Testis (tissue), 2 donors: ENCODE measurements at regions not wholly inside any gene's neighbourhood (a gene's known extent, or its start where the extent isn't known, plus 50 kb on each side); places are given as distances from the start of the nearest gene placed in this dataset.

ENCODE experiments used
- POLR2A ChIP-seq: fragments of 450-650 bp; IDR thresholded peaks from one replicate; pipeline ENCODE4 v1.6.1; 2017; ENCODE audit warnings: antibody characterized with exemption, mild to moderate bottlenecking, moderate library complexity
- TF ChIP-seq, protein P1 (sequence below), 3 experiments: fragments of 450-650 bp in 2 of 3; fragments of 200-600 bp in 1 of 3; sonication (generic) in 1 of 3; IDR thresholded peaks; one replicate each; pipeline ENCODE4 v1.5.1; 2016 to 2019; ENCODE audit warnings: antibody characterized with exemption in 3 of 3, mild to moderate bottlenecking in 2 of 3, moderate library complexity in 1 of 3

DNA sequence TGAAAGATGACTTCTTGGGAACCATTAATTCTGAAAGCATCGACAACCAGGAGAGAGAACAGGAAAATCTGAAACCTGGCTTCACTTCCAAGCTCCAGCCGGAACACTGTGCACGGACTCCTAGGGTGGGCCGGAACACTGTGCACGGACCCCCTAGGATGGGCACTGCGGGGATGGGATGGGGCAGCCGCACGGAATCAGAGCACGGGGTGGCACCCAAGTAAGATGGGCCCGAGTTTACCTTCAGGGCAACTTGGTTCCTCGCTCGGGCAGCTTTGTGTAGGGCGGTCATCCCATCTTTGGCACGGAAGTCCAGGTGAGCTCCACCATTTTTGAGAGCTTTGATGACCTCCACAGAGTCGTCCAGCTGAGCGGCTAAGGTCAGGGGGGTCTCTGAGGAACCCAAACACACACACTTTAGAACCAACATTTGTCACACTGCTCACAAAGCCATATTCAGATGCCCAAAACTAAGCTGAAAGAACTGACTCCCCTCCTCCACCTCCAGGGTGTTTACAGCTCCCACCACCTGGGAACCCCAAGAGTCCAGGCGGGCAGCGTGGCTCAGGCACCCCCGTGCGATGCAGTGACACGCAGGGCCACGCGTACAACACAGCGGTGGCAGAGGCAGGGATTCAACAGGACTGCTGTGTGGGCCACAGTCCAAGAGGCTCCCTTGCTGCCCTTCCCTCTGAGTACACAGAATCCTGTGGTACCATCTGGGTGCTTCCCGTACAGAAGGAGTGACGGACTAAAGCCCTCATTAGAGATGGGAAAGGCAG, 157.9 kb downstream of the SHANK2 start:
- TF ChIP-seq, protein P1, sequence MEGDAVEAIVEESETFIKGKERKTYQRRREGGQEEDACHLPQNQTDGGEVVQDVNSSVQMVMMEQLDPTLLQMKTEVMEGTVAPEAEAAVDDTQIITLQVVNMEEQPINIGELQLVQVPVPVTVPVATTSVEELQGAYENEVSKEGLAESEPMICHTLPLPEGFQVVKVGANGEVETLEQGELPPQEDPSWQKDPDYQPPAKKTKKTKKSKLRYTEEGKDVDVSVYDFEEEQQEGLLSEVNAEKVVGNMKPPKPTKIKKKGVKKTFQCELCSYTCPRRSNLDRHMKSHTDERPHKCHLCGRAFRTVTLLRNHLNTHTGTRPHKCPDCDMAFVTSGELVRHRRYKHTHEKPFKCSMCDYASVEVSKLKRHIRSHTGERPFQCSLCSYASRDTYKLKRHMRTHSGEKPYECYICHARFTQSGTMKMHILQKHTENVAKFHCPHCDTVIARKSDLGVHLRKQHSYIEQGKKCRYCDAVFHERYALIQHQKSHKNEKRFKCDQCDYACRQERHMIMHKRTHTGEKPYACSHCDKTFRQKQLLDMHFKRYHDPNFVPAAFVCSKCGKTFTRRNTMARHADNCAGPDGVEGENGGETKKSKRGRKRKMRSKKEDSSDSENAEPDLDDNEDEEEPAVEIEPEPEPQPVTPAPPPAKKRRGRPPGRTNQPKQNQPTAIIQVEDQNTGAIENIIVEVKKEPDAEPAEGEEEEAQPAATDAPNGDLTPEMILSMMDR (IDR thresholded peaks at IDR 0.05): no peak
- no peak for TF ChIP-seq POLR2A
